Hypothalamus (tissue), 51 donors: ENCODE measurements at regions not wholly inside any gene's neighbourhood (a gene's known extent, or its start where the extent isn't known, plus 50 kb on each side); places are given as distances from the start of the nearest gene placed in this dataset.
A peak's percentile ranks its signal among the peaks of the same experiment; 100 is the strongest.
"Not testable (repeated sequence)": the region's sequence is repeated elsewhere in the genome, so short reads cannot be mapped to it uniquely, and the experiment has no call there.

Experiments used
- DNase-seq, 51 donors: peaks; one replicate each; lab custom pipeline; 2025; lab: John Stamatoyannopoulos, UW

DNA sequence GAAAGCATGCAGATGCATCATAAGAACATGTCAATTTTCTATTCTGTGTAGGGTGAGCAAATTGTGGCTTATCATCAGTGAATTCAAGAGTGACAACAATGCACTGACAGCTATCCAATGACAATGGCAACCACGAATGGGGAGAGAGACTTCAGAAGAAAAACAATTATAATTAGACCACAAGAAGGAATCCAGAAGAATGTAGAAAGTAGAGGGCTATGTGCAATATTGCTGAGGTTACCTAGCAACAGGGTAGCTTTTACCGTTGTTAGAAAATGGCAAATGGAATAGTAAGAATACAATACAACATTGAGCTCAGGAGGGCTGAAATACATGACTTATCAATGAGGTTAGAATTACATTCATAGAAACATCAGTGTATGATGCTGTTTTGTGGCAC lies 71.1 kb upstream of the SESTD1 start:
- peak in 1 of 51 donors; percentile 23 for DNase-seq

DNA sequence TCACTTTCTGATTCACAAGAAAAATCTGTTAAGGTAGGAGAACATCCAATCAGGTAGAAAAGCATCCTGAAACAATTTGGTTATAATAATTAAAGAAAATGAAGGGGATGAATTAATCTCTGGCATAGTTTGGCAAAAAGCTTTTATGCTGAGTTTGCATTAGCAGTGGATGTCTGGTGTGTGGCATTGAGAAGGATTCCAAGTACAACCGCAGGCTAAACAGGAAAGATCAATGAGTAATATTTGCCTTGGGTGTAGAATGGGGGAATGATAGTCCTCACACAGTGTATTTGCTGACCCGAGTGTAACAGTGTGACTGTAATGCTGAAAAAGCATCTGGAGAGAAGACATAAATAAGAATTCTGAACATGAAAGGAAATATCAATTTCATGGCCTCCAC lies 68.3 kb upstream of the SESTD1 start:
- no peak for DNase-seq

DNA sequence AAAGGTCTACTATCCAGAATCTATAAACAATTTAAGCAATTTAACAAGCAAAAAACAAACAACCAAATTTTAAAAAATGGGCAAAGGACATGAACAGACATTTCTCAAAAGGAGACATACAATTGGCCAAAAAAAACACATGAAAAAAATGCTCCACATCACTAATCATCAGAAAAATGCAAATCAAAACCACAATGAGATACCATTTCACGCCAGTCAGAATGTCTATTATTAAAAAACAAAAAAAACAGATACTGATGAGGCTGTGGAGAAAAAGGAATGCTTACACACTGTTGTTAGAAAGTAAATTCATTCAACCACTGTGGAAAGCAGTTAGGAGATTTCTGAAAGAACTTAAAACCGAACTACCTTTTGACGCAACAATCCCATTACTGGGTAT lies 66.4 kb upstream of the SESTD1 start:
- DNase-seq = no peak

DNA sequence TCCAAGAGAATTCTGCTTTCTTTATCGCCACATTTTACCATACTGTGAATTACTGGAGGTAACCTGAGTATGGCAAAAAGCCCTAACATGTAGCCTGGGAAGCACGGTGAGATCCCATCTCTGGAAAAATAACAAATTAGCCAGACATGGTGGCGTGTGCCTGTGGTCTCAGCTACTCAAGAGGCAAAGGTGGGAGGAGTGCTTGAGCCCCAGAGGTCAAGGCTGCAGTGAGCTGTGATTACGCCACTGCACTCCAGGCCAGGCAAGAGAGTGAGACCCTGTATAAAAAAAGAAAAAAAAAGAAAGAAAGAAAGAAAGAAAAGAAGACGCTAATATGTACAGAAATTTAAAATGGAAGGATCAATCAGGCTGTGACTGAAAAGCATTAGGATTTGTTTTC lies 57.7 kb upstream of the SESTD1 start:
- no peak for DNase-seq

DNA sequence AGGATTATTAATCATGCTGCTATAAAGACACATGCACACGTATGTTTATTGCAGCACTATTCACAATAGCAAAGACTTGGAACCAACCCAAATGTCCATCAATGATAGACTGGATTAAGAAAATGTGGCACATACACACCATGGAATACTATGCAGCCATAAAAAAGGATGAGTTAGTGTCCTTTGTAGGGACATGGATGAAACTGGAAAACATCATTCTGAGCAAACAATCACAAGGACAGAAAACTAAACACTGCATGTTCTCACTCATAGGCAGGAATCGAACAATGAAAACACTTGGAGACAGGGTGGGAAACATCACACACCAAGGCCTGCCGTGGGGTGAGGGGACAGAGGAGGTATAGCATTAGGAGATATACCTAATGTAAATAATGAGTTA lies 56.4 kb upstream of the SESTD1 start:
- not testable (repeated sequence) for DNase-seq

DNA sequence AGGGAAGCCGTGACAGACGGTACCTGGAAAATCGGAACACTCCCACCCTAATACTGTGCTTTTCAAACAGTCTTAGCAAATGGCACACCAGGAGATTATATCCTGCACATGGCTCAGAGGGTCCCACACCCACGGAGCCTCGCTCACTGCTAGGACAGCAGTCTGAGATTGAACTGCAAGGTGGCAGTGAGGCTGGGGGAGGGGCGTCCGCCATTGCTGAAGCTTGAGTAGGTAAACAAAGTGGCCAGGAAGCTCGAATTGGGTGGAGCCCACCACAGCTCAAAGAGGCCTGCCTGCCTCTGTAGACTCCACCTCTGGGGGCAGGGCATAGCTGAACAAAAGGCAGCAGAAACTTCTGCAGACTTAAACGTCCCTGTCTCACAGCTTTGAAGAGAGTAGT lies 50.1 kb upstream of the SESTD1 start:
- DNase-seq = not testable (repeated sequence)
